WERI-Rb-1 (cell line): ENCODE measurements at regions not wholly inside any gene's neighbourhood (a gene's known extent, or its start where the extent isn't known, plus 50 kb on each side); places are given as distances from the start of the nearest gene placed in this dataset.

ENCODE experiments used
- DNase-seq: peaks from one replicate; pipeline ENCODE4 v3.0.0-alpha.2; 2020
- H3K27ac ChIP-seq: fragments of 250-450 bp; sonication (Bioruptor Pico); 2 replicates; pipeline ENCODE4 v1.5.1; 2020; ENCODE audit warnings: mild to moderate bottlenecking, moderate library complexity
- H3K27me3 ChIP-seq: fragments of 250-450 bp; sonication (Bioruptor Pico); 2 replicates; pipeline ENCODE4 v1.5.1; 2021; ENCODE audit warnings: mild to moderate bottlenecking, low read depth, moderate library complexity; ENCODE audit not compliant: insufficient read depth, severe bottlenecking
- H3K36me3 ChIP-seq: fragments of 250-450 bp; sonication (Bioruptor Pico); 2 replicates; pipeline ENCODE4 v1.5.1; 2020; ENCODE audit warnings: mild to moderate bottlenecking, moderate library complexity
- H3K4me3 ChIP-seq: 2 replicates; pipeline ENCODE4 v1.5.1; 2011; ENCODE audit warnings: low read depth, mild to moderate bottlenecking, control low read depth, low read length
- H3K9me3 ChIP-seq: fragments of 250-450 bp; sonication (Bioruptor Pico); 2 replicates; pipeline ENCODE4 v1.5.1; 2021; ENCODE audit warnings: mild to moderate bottlenecking, moderate library complexity; ENCODE audit not compliant: severe bottlenecking
- CTCF ChIP-seq: IDR thresholded peaks from 2 replicates; pipeline ENCODE4 v1.5.1; 2011; ENCODE audit warnings: low read depth, mild to moderate bottlenecking, control low read depth, inconsistent platforms, low read length

GRCh38 chr18:22484471-22484870 is 66.8 kb upstream of the CTAGE1 start:
- peaks cover 29% of the 10 kb centered on the region for H3K27me3 ChIP-seq
- no peak for TF ChIP-seq CTCF
- no peak overlapping the region for H3K4me3 ChIP-seq
- no peak for DNase-seq
- no peak overlapping the region for H3K27ac ChIP-seq
- no peaks in the 10 kb centered on the region for H3K9me3 ChIP-seq
- no peaks in the 10 kb centered on the region for H3K36me3 ChIP-seq

- H3K36me3 ChIP-seq, result no peaks in the 10 kb centered on the region
- no peak overlapping the region for H3K27ac ChIP-seq
- no peak for DNase-seq
- no peak for TF ChIP-seq CTCF
- H3K4me3 ChIP-seq, result no peak overlapping the region
- no peaks in the 10 kb centered on the region for H3K9me3 ChIP-seq
- peaks cover 29% of the 10 kb centered on the region for H3K27me3 ChIP-seq
These were observed 68.1 kb upstream of the CTAGE1 start for GRCh38 chr18:22485808-22486244.

DNA sequence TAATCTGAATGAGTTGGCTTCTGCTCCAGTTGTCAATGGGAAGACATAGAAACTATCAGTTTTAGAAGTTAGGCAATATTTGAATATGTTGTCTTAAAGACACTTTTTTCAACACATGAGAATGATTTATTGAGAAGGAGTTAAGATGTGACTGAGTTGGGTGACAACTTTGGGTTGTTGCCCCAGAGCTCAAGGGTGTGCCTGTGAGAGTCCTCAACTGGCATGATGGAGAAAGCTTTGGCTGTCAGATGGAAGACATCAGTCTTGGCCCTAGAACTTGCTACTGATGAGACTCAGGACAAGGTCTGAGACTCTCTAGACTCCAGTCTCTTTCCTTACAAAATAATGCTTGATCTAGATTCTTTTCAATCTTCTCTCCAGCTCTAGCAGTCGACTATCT is 69.0 kb upstream of the CTAGE1 start:
- peaks cover 28% of the 10 kb centered on the region for H3K27me3 ChIP-seq
- no peak overlapping the region for H3K4me3 ChIP-seq
- no peak for TF ChIP-seq CTCF
- H3K9me3 ChIP-seq, result no peaks in the 10 kb centered on the region
- H3K36me3 ChIP-seq, result no peaks in the 10 kb centered on the region
- DNase-seq, result no peak
- no peak overlapping the region for H3K27ac ChIP-seq

GRCh38 chr18:22488554-22488953 is 70.8 kb upstream of the CTAGE1 start:
- TF ChIP-seq CTCF, result no peak
- Histone ChIP-seq H3K27ac (no peak overlapping the region), H3K36me3 (no peaks in the 10 kb centered on the region), H3K9me3 (no peaks in the 10 kb centered on the region), H3K4me3 (no peak overlapping the region), H3K27me3 (peaks cover 27% of the 10 kb centered on the region)
- DNase-seq, result no peak

DNA sequence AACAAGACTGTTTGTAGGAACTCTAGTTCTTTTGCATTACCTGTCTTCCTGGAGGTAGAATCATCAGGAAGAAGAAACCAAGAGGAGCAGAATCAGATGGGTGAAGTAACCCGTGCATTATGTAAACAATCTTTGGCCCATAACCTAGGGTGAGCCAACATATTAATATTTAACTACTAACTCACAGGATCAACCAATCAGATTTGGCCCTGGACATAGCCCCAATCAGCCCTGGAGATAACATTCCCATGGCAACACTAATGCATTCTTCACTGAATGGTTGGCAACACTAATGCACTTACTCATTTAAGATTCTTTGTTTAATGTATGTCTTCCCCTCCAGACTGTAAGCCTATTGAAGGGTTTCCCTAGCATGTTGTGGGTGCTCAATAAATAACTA is 72.0 kb upstream of the CTAGE1 start:
- no peak for DNase-seq
- TF ChIP-seq CTCF, result no peak
- H3K27me3 ChIP-seq, result peaks cover 27% of the 10 kb centered on the region

DNA sequence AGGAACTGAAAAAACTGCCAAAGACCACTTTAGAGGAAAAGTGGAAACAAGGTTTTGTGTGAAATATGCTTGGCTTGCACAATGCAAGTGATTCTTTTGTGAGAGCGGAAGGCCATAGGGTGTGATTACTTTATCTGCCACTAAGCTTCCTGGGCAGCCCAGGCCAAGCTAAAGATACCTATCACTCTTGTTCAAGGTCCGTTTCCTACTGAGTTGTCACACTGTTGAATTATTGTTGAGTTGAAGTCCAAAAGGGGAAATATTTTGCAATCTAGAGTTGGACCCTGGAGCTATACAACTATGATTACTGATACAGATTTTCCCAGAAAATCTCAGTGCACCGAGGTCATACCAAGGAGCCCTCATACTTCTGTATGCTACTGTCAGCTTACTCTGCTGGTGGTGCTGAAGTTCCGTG is 72.7 kb upstream of the CTAGE1 start:
- H3K4me3 ChIP-seq, result no peak overlapping the region
- no peak overlapping the region for H3K27ac ChIP-seq
- peaks cover 26% of the 10 kb centered on the region for H3K27me3 ChIP-seq
- no peak for DNase-seq
- TF ChIP-seq CTCF, result no peak
- no peaks in the 10 kb centered on the region for H3K9me3 ChIP-seq
- no peaks in the 10 kb centered on the region for H3K36me3 ChIP-seq

More for the DNA sequence above, 72.0 kb upstream of the CTAGE1 start:
- H3K27ac ChIP-seq, result no peak overlapping the region
- no peaks in the 10 kb centered on the region for H3K9me3 ChIP-seq
- no peak overlapping the region for H3K4me3 ChIP-seq
- H3K36me3 ChIP-seq, result no peaks in the 10 kb centered on the region
